ENCODE measurements at regions not wholly inside any gene's neighbourhood (a gene's known extent, or its start where the extent isn't known, plus 50 kb on each side); places are given as distances from the start of the nearest gene placed in this dataset.
"Not testable (repeated sequence)": the region's sequence is repeated elsewhere in the genome, so short reads cannot be mapped to it uniquely, and the experiment has no call there.

GRCh38 chr14:66330916-66331315, 155.3 kb upstream of the CCDC196 start:
- H3K4me3 ChIP-seq (ENCODE audit: insufficient read depth, low read depth, low read length), result no peak overlapping the region
- DNase-seq, result no peak
- H4K91ac ChIP-seq (ENCODE audit: insufficient read depth, low read depth, low read length), result no peak overlapping the region
- no peak overlapping the region for H3K56ac ChIP-seq (ENCODE audit: extremely low read depth, insufficient read depth, low read length)
- no peak overlapping the region for H2AFZ ChIP-seq (replicated peaks; ENCODE audit: low read length, poor library complexity)
- H2BK15ac ChIP-seq (ENCODE audit: low read depth, low read length), result no peak overlapping the region
- intact Hi-C loops (cut with micrococcal nuclease), result no loop called here
- H3K9me1 ChIP-seq (ENCODE audit: insufficient read depth, low read length), result no peaks in the 10 kb centered on the region
- no peak overlapping the region for H2BK5ac ChIP-seq (ENCODE audit: low read depth, low read length, poor library complexity, severe bottlenecking)
- ATAC-seq (ENCODE audit: low read depth), result no peak
- no peaks in the 10 kb centered on the region for H3K79me1 ChIP-seq (ENCODE audit: low read depth in 1 of 2, low read length in 2 of 2)
- no peaks in the 10 kb centered on the region for H3K36me3 ChIP-seq (ENCODE audit: control insufficient read depth, insufficient read depth, low read length)
- ChIA-PET POLR2A (ENCODE audit: unreplicated experiment) (no interaction called here), CTCF (no interaction called here)
- no peak overlapping the region for H2BK120ac ChIP-seq (ENCODE audit: low read depth, low read length)
- H2AK9ac ChIP-seq (replicated peaks; ENCODE audit: low read depth, low read length, poor library complexity), result no peak overlapping the region
- H3K27me3 ChIP-seq (ENCODE audit: control insufficient read depth, insufficient read depth, low read length), result no peaks in the 10 kb centered on the region
- BruUV-seq (replicated peaks), result no TSS peak
- no peak overlapping the region for H2AK5ac ChIP-seq (ENCODE audit: low read depth, low read length)
- no peak overlapping the region for H3K4me2 ChIP-seq (ENCODE audit: low read depth, low read length)
- H4K8ac ChIP-seq (ENCODE audit: low read depth in 2 of 2, low read length in 2 of 2), result no peak overlapping the region
- H4K20me1 ChIP-seq (ENCODE audit: insufficient read depth, low read length), result no peaks in the 10 kb centered on the region
- dilution Hi-C loops (cut with HindIII; ENCODE audit: low sequenced_read_pairs, unreplicated experiment), result no loop called here
- no peak overlapping the region for H4K5ac ChIP-seq (ENCODE audit: low read depth, low read length)
- no peak overlapping the region for H3K23ac ChIP-seq (ENCODE audit: low read depth, low read length)
- H3K4me1 ChIP-seq (ENCODE audit: control insufficient read depth, insufficient read depth, low read length), result no peaks in the 10 kb centered on the region
- no peak overlapping the region for H3K18ac ChIP-seq (ENCODE audit: low read depth, low read length)
- TF ChIP-seq POLR2A (IDR thresholded peaks at IDR 0.05; ENCODE audit: low read depth, low read length) (no peak), FOS (IDR thresholded peaks at IDR 0.05; ENCODE audit: low read depth, low read length) (no peak), RCOR1 (IDR thresholded peaks at IDR 0.05; ENCODE audit: insufficient replicate concordance, low read length) (no peak), RAD21 (IDR thresholded peaks at IDR 0.05; ENCODE audit: low read length) (no peak), BHLHE40 (IDR thresholded peaks at IDR 0.05; ENCODE audit: low read depth, low read length) (no peak), CTCF (conservative IDR thresholded peaks at IDR 0.05; ENCODE audit: low read depth, low read length) (no peak)
- no peak overlapping the region for H2BK20ac ChIP-seq (ENCODE audit: low read depth, low read length)
- H3K9me3 ChIP-seq (ENCODE audit: control insufficient read depth, insufficient read depth, low read length), result peaks cover 3% of the 10 kb centered on the region; the same call in 1 of the 2 replicates
- H3K4ac ChIP-seq (ENCODE audit: low read depth, low read length), result no peak overlapping the region
- in situ Hi-C loops (cut with MboI; ENCODE audit: low sequenced_read_pairs), result no loop called here
- no peak overlapping the region for H3K9ac ChIP-seq (ENCODE audit: low read depth, low read length)
- no peak overlapping the region for H3K14ac ChIP-seq (replicated peaks; ENCODE audit: low read depth, low read length)
- no peak overlapping the region for H3K27ac ChIP-seq (ENCODE audit: insufficient read depth, low read length)

- POLR2A ChIA-PET (ENCODE audit: unreplicated experiment); H3K9me1 ChIP-seq (ENCODE audit: insufficient read depth, low read length); H4K8ac ChIP-seq (ENCODE audit: low read depth in 2 of 2, low read length in 2 of 2); CTCF ChIA-PET; H2BK20ac ChIP-seq (ENCODE audit: low read depth, low read length); H2AK5ac ChIP-seq (ENCODE audit: low read depth, low read length); ATAC-seq (ENCODE audit: low read depth); H3K56ac ChIP-seq (ENCODE audit: extremely low read depth, insufficient read depth, low read length); H2AK9ac ChIP-seq (replicated peaks; ENCODE audit: low read depth, low read length, poor library complexity); H2AFZ ChIP-seq (replicated peaks; ENCODE audit: low read length, poor library complexity); H3K79me1 ChIP-seq (ENCODE audit: low read depth in 1 of 2, low read length in 2 of 2); H4K20me1 ChIP-seq (ENCODE audit: insufficient read depth, low read length); H3K27ac ChIP-seq (ENCODE audit: insufficient read depth, low read length); H3K9ac ChIP-seq (ENCODE audit: low read depth, low read length); H2BK120ac ChIP-seq (ENCODE audit: low read depth, low read length); H3K27me3 ChIP-seq (ENCODE audit: control insufficient read depth, insufficient read depth, low read length); H3K36me3 ChIP-seq (ENCODE audit: control insufficient read depth, insufficient read depth, low read length); dilution Hi-C loops (cut with HindIII; ENCODE audit: low sequenced_read_pairs, unreplicated experiment); H4K91ac ChIP-seq (ENCODE audit: insufficient read depth, low read depth, low read length); H3K4ac ChIP-seq (ENCODE audit: low read depth, low read length); BruUV-seq (replicated peaks); H2BK15ac ChIP-seq (ENCODE audit: low read depth, low read length); intact Hi-C loops (cut with micrococcal nuclease); H3K14ac ChIP-seq (replicated peaks; ENCODE audit: low read depth, low read length); H3K23ac ChIP-seq (ENCODE audit: low read depth, low read length); H3K9me3 ChIP-seq (ENCODE audit: control insufficient read depth, insufficient read depth, low read length); H3K4me1 ChIP-seq (ENCODE audit: control insufficient read depth, insufficient read depth, low read length); H4K5ac ChIP-seq (ENCODE audit: low read depth, low read length); in situ Hi-C loops (cut with MboI; ENCODE audit: low sequenced_read_pairs); DNase-seq; H3K18ac ChIP-seq (ENCODE audit: low read depth, low read length); H3K4me3 ChIP-seq (ENCODE audit: insufficient read depth, low read depth, low read length); H2BK5ac ChIP-seq (ENCODE audit: low read depth, low read length, poor library complexity, severe bottlenecking); H3K4me2 ChIP-seq (ENCODE audit: low read depth, low read length): not testable (repeated sequence)
- WGBS, 2 experiments (ENCODE audit: extremely low coverage in 2 of 2, insufficient read length in 1 of 2), result no CpG with 5 or more reads among the region's 3 CpGs
Observed at GRCh38 chr14:66333293-66333692, 152.9 kb upstream of the CCDC196 start.
